ENCODE measurements at regions not wholly inside any gene's neighbourhood (a gene's known extent, or its start where the extent isn't known, plus 50 kb on each side); places are given as distances from the start of the nearest gene placed in this dataset.

DNA sequence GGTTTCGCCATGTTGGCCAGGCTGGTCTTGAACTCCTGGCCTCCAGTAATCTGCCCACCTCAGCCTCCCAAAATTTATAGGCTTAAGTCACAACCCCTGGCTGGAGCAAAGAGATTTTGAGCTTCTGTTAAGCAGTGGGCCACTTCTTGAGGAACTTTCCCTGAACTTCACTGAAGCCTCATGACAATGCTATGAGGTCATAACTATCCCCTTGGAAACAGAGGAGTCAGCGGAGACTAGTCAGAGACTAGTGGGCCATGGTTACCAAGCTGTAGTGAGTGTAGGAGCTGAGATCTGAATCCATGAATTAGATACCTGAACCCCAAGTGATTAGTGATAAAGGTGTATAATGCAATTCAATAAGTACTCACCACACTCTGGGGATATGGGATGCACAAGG lies 145.1 kb upstream of the MSX1 start:
- no peak overlapping the region for H2BK12ac ChIP-seq (ENCODE audit: low read length)
- H3K27me3 ChIP-seq (ENCODE audit: insufficient read depth, low read length): no peaks in the 10 kb centered on the region
- DNase-seq: peak in 1 of 2 donors; percentile 13
- H3K23ac ChIP-seq (ENCODE audit: low read length): no peak overlapping the region
- H3K14ac ChIP-seq (ENCODE audit: low read length): no peak overlapping the region
- WGBS (ENCODE audit: extremely low coverage, insufficient coverage, insufficient read length): no CpG with 5 or more reads among the region's 2 CpGs
- no peak overlapping the region for H3K4me2 ChIP-seq (ENCODE audit: low read length)
- no peak overlapping the region for H2BK5ac ChIP-seq (ENCODE audit: low read depth, low read length, poor library complexity)
- H3K79me2 ChIP-seq (ENCODE audit: control insufficient read depth, insufficient read depth, low read length, poor library complexity): no peaks in the 10 kb centered on the region
- H3K9me3 ChIP-seq (ENCODE audit: insufficient read depth, low read depth, low read length): peaks cover 2% of the 10 kb centered on the region
- no peak overlapping the region for H3K27ac ChIP-seq (ENCODE audit: low read depth, low read length)
- H3K18ac ChIP-seq (ENCODE audit: low read length): no peak overlapping the region
- peaks cover 4% of the 10 kb centered on the region for H3K79me1 ChIP-seq (ENCODE audit: low read length)
- no peak overlapping the region for H4K12ac ChIP-seq (ENCODE audit: low read depth, low read length)
- no peak overlapping the region for H3K4ac ChIP-seq (ENCODE audit: low read depth, low read length)
- H2BK120ac ChIP-seq (ENCODE audit: insufficient read depth, low read length, poor library complexity): no peak overlapping the region
- no peaks in the 10 kb centered on the region for H3K36me3 ChIP-seq (ENCODE audit: control insufficient read depth in 1 of 2, insufficient read depth in 2 of 2, low read length in 2 of 2)
- H3K4me3 ChIP-seq (ENCODE audit: low read depth, low read length): no peak overlapping the region
- H3K4me1 ChIP-seq (ENCODE audit: control insufficient read depth in 1 of 2, insufficient read depth in 2 of 2, low read length in 2 of 2): peaks cover 8 to 19% of the 10 kb centered on the region in 2 experiments
- no peak overlapping the region for H4K91ac ChIP-seq (ENCODE audit: low read depth, low read length)
- H2AK5ac ChIP-seq (ENCODE audit: low read length): no peak overlapping the region
- H2AFZ ChIP-seq (ENCODE audit: insufficient read depth, low read length, poor library complexity): no peak overlapping the region
- no peak overlapping the region for H3K9ac ChIP-seq (ENCODE audit: low read length)
- no peak overlapping the region for H4K8ac ChIP-seq (ENCODE audit: low read depth, low read length)

DNA sequence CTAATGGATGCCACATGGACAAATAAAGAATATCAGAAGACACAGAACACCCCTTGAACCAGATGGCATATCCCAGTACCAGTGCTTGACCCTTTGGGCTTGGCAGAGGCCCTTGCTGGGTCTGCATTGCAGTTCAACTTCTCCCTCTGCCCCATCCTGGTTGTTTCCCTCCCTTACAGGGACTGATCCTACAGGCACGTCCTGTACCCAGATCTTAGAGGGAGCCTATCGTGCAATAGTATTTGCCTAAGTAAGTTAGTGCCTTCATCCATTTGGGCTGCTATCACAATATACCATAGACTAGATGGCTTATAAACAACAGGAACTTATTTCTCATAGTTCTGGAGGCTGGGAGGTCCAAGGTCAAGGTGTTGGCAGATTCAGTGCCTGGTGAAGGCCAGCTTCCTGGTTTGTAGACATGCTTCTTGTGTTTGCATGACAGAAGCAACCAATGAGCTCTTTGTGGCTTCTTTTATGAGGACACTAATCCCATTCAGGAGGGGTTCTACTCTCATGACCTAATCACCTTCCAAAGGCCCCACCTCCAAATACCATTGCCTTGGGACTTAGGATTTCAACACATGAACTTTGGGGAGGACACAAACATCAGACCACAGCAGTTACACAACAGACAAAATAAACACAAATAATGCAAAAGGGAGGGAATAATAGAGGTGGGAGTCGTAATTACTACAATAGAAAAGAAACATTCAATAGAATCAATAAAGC lies 146.5 kb upstream of the MSX1 start:
- Histone ChIP-seq H3K79me1 (ENCODE audit: low read length) (peaks cover 4% of the 10 kb centered on the region), H3K9me3 (ENCODE audit: insufficient read depth, low read depth, low read length) (no peaks in the 10 kb centered on the region), H3K27me3 (ENCODE audit: insufficient read depth, low read length) (no peaks in the 10 kb centered on the region), H3K79me2 (ENCODE audit: control insufficient read depth, insufficient read depth, low read length, poor library complexity) (no peaks in the 10 kb centered on the region), H3K36me3 (ENCODE audit: control insufficient read depth in 1 of 2, insufficient read depth in 2 of 2, low read length in 2 of 2) (no peaks in the 10 kb centered on the region), H2AFZ (ENCODE audit: insufficient read depth, low read length, poor library complexity) (no peak overlapping the region), H4K8ac (ENCODE audit: low read depth, low read length) (no peak overlapping the region), H3K14ac (ENCODE audit: low read length) (no peak overlapping the region), H3K27ac (ENCODE audit: low read depth, low read length) (no peak overlapping the region), H3K23ac (ENCODE audit: low read length) (no peak overlapping the region), H3K4ac (ENCODE audit: low read depth, low read length) (no peak overlapping the region), H3K4me3 (ENCODE audit: low read depth, low read length) (no peak overlapping the region), H2BK120ac (ENCODE audit: insufficient read depth, low read length, poor library complexity) (peak overlapping the region; percentile 37), H3K18ac (ENCODE audit: low read length) (no peak overlapping the region), H3K9ac (ENCODE audit: low read length) (no peak overlapping the region), H2BK5ac (ENCODE audit: low read depth, low read length, poor library complexity) (peak overlapping the region; percentile 75), H4K91ac (ENCODE audit: low read depth, low read length) (peak overlapping the region; percentile 68), H2AK5ac (ENCODE audit: low read length) (no peak overlapping the region), H3K4me1 (ENCODE audit: control insufficient read depth in 1 of 2, insufficient read depth in 2 of 2, low read length in 2 of 2) (peaks cover 8 to 19% of the 10 kb centered on the region in 2 experiments), H2BK12ac (ENCODE audit: low read length) (peak overlapping the region; percentile 1), H4K12ac (ENCODE audit: low read depth, low read length) (no peak overlapping the region), H3K4me2 (ENCODE audit: low read length) (no peak overlapping the region)
- DNase-seq: no peak
- no CpG with 5 or more reads among the region's 3 CpGs for WGBS (ENCODE audit: extremely low coverage, insufficient coverage, insufficient read length)

- Histone ChIP-seq H2BK5ac (ENCODE audit: low read depth, low read length, poor library complexity) (no peak overlapping the region), H2AK5ac (ENCODE audit: low read length) (no peak overlapping the region), H2AFZ (ENCODE audit: insufficient read depth, low read length, poor library complexity) (no peak overlapping the region), H3K79me1 (ENCODE audit: low read length) (peaks cover 4% of the 10 kb centered on the region), H4K12ac (ENCODE audit: low read depth, low read length) (no peak overlapping the region), H3K36me3 (ENCODE audit: control insufficient read depth in 1 of 2, insufficient read depth in 2 of 2, low read length in 2 of 2) (no peaks in the 10 kb centered on the region), H4K8ac (ENCODE audit: low read depth, low read length) (no peak overlapping the region), H3K4me1 (ENCODE audit: control insufficient read depth in 1 of 2, insufficient read depth in 2 of 2, low read length in 2 of 2) (peaks cover 8 to 12% of the 10 kb centered on the region in 2 experiments), H3K27me3 (ENCODE audit: insufficient read depth, low read length) (no peaks in the 10 kb centered on the region), H3K4me2 (ENCODE audit: low read length) (peak overlapping the region; percentile 16), H3K9ac (ENCODE audit: low read length) (no peak overlapping the region), H2BK120ac (ENCODE audit: insufficient read depth, low read length, poor library complexity) (no peak overlapping the region), H3K18ac (ENCODE audit: low read length) (no peak overlapping the region), H3K23ac (ENCODE audit: low read length) (no peak overlapping the region), H3K27ac (ENCODE audit: low read depth, low read length) (no peak overlapping the region), H3K14ac (ENCODE audit: low read length) (no peak overlapping the region), H3K9me3 (ENCODE audit: insufficient read depth, low read depth, low read length) (no peaks in the 10 kb centered on the region), H4K91ac (ENCODE audit: low read depth, low read length) (no peak overlapping the region), H3K4ac (ENCODE audit: low read depth, low read length) (no peak overlapping the region), H3K4me3 (ENCODE audit: low read depth, low read length) (no peak overlapping the region), H2BK12ac (ENCODE audit: low read length) (no peak overlapping the region), H3K79me2 (ENCODE audit: control insufficient read depth, insufficient read depth, low read length, poor library complexity) (no peaks in the 10 kb centered on the region)
- no peak for DNase-seq
- WGBS (ENCODE audit: extremely low coverage, insufficient coverage, insufficient read length): no CpG with 5 or more reads among the region's 3 CpGs
Measured at GRCh38 chr4:4711902-4712301, 147.6 kb upstream of the MSX1 start.

- Histone ChIP-seq H3K27me3 (ENCODE audit: insufficient read depth, low read length) (no peaks in the 10 kb centered on the region), H3K23ac (ENCODE audit: low read length) (no peak overlapping the region), H4K8ac (ENCODE audit: low read depth, low read length) (no peak overlapping the region), H3K18ac (ENCODE audit: low read length) (no peak overlapping the region), H3K4ac (ENCODE audit: low read depth, low read length) (no peak overlapping the region), H2AK5ac (ENCODE audit: low read length) (no peak overlapping the region), H3K4me3 (ENCODE audit: low read depth, low read length) (no peak overlapping the region), H2BK120ac (ENCODE audit: insufficient read depth, low read length, poor library complexity) (no peak overlapping the region), H3K4me2 (ENCODE audit: low read length) (no peak overlapping the region), H3K27ac (ENCODE audit: low read depth, low read length) (no peak overlapping the region), H3K9me3 (ENCODE audit: insufficient read depth, low read depth, low read length) (no peaks in the 10 kb centered on the region), H3K79me1 (ENCODE audit: low read length) (peaks cover 4% of the 10 kb centered on the region), H3K14ac (ENCODE audit: low read length) (no peak overlapping the region), H2BK5ac (ENCODE audit: low read depth, low read length, poor library complexity) (no peak overlapping the region), H3K36me3 (ENCODE audit: control insufficient read depth in 1 of 2, insufficient read depth in 2 of 2, low read length in 2 of 2) (no peaks in the 10 kb centered on the region), H2BK12ac (ENCODE audit: low read length) (no peak overlapping the region), H3K9ac (ENCODE audit: low read length) (no peak overlapping the region), H3K79me2 (ENCODE audit: control insufficient read depth, insufficient read depth, low read length, poor library complexity) (no peaks in the 10 kb centered on the region), H2AFZ (ENCODE audit: insufficient read depth, low read length, poor library complexity) (no peak overlapping the region), H3K4me1 (ENCODE audit: control insufficient read depth in 1 of 2, insufficient read depth in 2 of 2, low read length in 2 of 2) (peaks cover 8 to 12% of the 10 kb centered on the region in 2 experiments), H4K91ac (ENCODE audit: low read depth, low read length) (no peak overlapping the region), H4K12ac (ENCODE audit: low read depth, low read length) (no peak overlapping the region)
- DNase-seq: no peak
- no CpG with 5 or more reads among the region's 5 CpGs for WGBS (ENCODE audit: extremely low coverage, insufficient coverage, insufficient read length)
Measured at GRCh38 chr4:4709736-4710135, 149.7 kb upstream of the MSX1 start.

Data from trophoblast cell (in vitro differentiated cells and primary cell).